Activated T-helper 2 cell treated with anti-CD3 and anti-CD28 coated beads, Interferon-gamma antibody, Interleukin-2, Interleukin-4, amounts not matched to agents 10 μg/mL and 5 μg/mL and 100 μg/mL, durations not matched to agents 14 hours and 24 hours and 36 hours (primary cell): ENCODE measurements at regions not wholly inside any gene's neighbourhood (a gene's known extent, or its start where the extent isn't known, plus 50 kb on each side); places are given as distances from the start of the nearest gene placed in this dataset.

ENCODE experiments used
- DNase-seq: peaks from one replicate; pipeline ENCODE4 v3.0.0; 2021; ENCODE audit warnings: low spot score
- H3K27ac Mint-ChIP-seq: one replicate; pipeline ENCODE4 v1.8.0; 2021; ENCODE audit warnings: mixed read lengths
- H3K27me3 Mint-ChIP-seq: one replicate; pipeline ENCODE4 v1.8.0; 2021; ENCODE audit warnings: low read depth, mixed read lengths
- H3K36me3 Mint-ChIP-seq: one replicate; pipeline ENCODE4 v1.8.0; 2021; ENCODE audit warnings: low read depth, mixed read lengths
- H3K4me1 Mint-ChIP-seq: one replicate; pipeline ENCODE4 v1.8.0; 2021; ENCODE audit warnings: low read depth, mixed read lengths
- H3K4me3 Mint-ChIP-seq: one replicate; pipeline ENCODE4 v1.8.0; 2021; ENCODE audit warnings: low read depth, mild to moderate bottlenecking, moderate library complexity, mixed read lengths
- H3K9me3 Mint-ChIP-seq: one replicate; pipeline ENCODE4 v1.8.0; 2021; ENCODE audit warnings: mixed read lengths
- intact Hi-C: fragments of 100-400 bp; cut with micrococcal nuclease; formaldehyde crosslinking; loops from one replicate; pipeline ENCODE4 v1.15.1; 2023

DNA sequence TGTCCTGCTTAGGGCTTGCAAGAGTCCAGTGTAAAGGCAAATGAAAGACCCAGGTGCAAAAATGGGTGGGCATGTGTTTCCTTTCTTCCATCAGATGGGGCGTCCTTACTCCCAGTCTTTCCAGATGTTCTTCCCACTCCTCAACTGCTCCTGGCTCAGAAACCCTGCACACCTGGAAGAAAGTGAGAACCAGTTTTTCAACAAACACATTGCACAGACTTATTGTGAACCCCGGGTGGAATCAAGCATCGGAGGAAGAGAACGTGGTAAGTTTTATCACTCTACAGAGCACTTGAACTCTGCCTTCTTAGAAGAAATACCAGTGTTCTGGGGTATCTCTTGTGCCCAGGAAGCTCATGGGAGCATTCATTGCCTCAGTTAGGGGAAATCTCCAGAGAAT is 93.3 kb downstream of the TMX1 start:
- H3K4me1 Mint-ChIP-seq: peaks cover 9% of the 10 kb centered on the region
- H3K27me3 Mint-ChIP-seq: no peaks in the 10 kb centered on the region
- DNase-seq: no peak
- H3K4me3 Mint-ChIP-seq: no peak overlapping the region
- no peaks in the 10 kb centered on the region for H3K36me3 Mint-ChIP-seq
- H3K27ac Mint-ChIP-seq: no peak overlapping the region
- intact Hi-C loops: no loop called here
- no peaks in the 10 kb centered on the region for H3K9me3 Mint-ChIP-seq

- H3K9me3 Mint-ChIP-seq: no peaks in the 10 kb centered on the region
- intact Hi-C loops: no loop called here
- no peak for DNase-seq
Measured at GRCh38 chr14:51333901-51334521, 94.0 kb downstream of the TMX1 start.

GRCh38 chr14:51334566-51334965 is 94.5 kb downstream of the TMX1 start:
- Mint-ChIP-seq H3K36me3 (no peaks in the 10 kb centered on the region), H3K4me1 (peaks cover 9% of the 10 kb centered on the region), H3K4me3 (no peak overlapping the region), H3K27ac (no peak overlapping the region), H3K27me3 (peaks cover 6% of the 10 kb centered on the region), H3K9me3 (no peaks in the 10 kb centered on the region)
- DNase-seq: no peak
- intact Hi-C loops: no loop called here

More at GRCh38 chr14:51333901-51334521, 94.0 kb downstream of the TMX1 start:
- Mint-ChIP-seq H3K27me3 (peaks cover 1% of the 10 kb centered on the region), H3K4me1 (peaks cover 9% of the 10 kb centered on the region), H3K4me3 (no peak overlapping the region), H3K36me3 (no peaks in the 10 kb centered on the region), H3K27ac (no peak overlapping the region)

DNA sequence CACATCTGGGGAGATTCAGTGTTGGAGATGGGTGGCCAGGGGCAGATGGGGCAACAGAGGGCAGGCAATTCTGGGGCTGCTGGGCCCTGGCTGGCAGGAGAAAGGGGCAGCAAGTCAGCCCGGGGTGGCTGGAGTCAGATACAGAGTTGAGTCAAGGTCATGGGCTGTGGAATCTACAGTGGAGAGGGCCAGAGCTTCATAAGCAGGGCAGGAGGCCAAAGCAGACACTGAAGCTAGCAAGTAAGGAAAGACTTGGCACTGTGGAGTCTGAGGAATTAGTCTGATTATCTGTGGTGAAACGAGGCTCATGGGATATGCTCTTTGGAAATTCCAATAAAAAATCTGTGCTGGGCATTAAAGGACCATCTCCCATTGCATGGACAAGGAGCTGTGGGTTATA is 95.5 kb downstream of the TMX1 start:
- H3K27ac Mint-ChIP-seq: no peak overlapping the region
- no peaks in the 10 kb centered on the region for H3K9me3 Mint-ChIP-seq
- peaks cover 9% of the 10 kb centered on the region for H3K4me1 Mint-ChIP-seq
- DNase-seq: no peak
- intact Hi-C loops: no loop called here
- peaks cover 7% of the 10 kb centered on the region for H3K27me3 Mint-ChIP-seq
- no peaks in the 10 kb centered on the region for H3K36me3 Mint-ChIP-seq
- H3K4me3 Mint-ChIP-seq: no peak overlapping the region

DNA sequence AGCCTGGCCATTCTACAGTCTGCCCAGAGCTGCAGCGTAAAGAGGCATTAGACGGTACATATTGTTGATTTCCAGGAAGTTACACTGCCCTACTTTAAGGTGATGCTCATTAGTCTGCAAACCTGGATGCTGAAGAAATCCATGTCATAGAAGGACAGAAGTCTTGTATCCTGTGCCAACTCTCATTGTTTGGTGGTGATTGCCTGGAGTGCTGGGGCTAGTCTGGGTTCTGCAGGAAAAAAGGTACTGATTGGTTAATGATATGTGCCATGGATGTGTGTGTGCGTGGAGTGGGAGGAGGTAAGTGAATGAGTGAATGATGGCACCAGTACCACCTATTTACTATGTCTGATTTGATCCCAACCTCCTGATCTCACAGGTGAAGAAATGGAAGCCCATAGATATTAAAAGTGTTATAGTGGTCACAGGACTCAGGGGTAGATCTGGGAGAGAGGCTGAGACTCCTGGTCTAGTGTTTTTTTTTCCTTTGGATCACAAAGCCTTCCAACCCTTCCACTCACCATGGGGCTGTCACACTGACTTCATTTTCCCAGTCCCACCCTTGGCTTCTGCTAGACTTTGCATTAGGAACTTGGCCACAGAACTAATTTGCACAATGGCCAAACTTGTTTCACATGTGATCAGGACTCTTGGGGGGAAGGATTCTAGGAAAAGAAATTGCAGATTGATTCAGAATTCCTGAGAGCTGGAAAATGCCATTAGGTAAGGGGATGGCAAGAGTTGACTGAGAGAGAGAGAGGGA is 96.1 kb downstream of the TMX1 start:
- H3K4me3 Mint-ChIP-seq: no peak overlapping the region
- no peak overlapping the region for H3K27ac Mint-ChIP-seq
- H3K27me3 Mint-ChIP-seq: peaks cover 7% of the 10 kb centered on the region

DNA sequence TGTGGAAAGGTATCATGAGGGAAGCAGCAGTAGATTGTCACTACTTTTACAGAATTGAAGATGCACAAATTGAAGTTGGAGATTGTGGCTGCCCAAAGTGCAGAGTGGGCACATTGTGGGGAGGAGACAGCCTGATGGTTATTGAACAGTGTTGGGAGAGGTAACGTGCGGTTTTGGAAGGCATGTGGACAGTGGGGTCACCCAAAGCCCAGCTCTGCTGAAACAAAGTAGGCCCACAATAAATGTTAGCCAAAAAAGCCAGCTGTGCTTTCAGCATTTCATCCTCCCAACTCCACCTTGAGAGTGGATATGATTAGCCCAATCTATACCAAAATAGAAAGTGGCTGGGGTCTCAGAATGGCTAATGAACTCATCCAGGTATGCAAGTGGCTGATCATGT is 96.7 kb downstream of the TMX1 start:
- intact Hi-C loops: no loop called here
- DNase-seq: no peak
- H3K9me3 Mint-ChIP-seq: no peaks in the 10 kb centered on the region
- H3K4me1 Mint-ChIP-seq: peaks cover 8% of the 10 kb centered on the region
- H3K4me3 Mint-ChIP-seq: no peak overlapping the region
- peaks cover 7% of the 10 kb centered on the region for H3K27me3 Mint-ChIP-seq
- no peaks in the 10 kb centered on the region for H3K36me3 Mint-ChIP-seq
- no peak overlapping the region for H3K27ac Mint-ChIP-seq

More for the DNA sequence above, 96.1 kb downstream of the TMX1 start:
- Mint-ChIP-seq H3K36me3 (no peaks in the 10 kb centered on the region), H3K4me1 (peaks cover 9% of the 10 kb centered on the region), H3K9me3 (no peaks in the 10 kb centered on the region)
- DNase-seq: no peak
- intact Hi-C loops: no loop called here

- intact Hi-C loops: no loop called here
- DNase-seq: no peak
- Mint-ChIP-seq H3K9me3 (no peaks in the 10 kb centered on the region), H3K4me1 (peaks cover 4% of the 10 kb centered on the region), H3K36me3 (no peaks in the 10 kb centered on the region), H3K27me3 (peaks cover 7% of the 10 kb centered on the region), H3K27ac (no peak overlapping the region), H3K4me3 (no peak overlapping the region)
Measured at GRCh38 chr14:51337520-51337919, 97.5 kb downstream of the TMX1 start.

- intact Hi-C loops: no loop called here
- Mint-ChIP-seq H3K4me3 (no peak overlapping the region), H3K27me3 (peaks cover 7% of the 10 kb centered on the region), H3K9me3 (no peaks in the 10 kb centered on the region), H3K27ac (no peak overlapping the region), H3K36me3 (no peaks in the 10 kb centered on the region), H3K4me1 (peaks cover 4% of the 10 kb centered on the region)
- no peak for DNase-seq
Measured at GRCh38 chr14:51341338-51341737, 101.3 kb downstream of the TMX1 start.

GRCh38 chr14:51342226-51342625 is 102.2 kb downstream of the TMX1 start:
- Mint-ChIP-seq H3K27ac (no peak overlapping the region), H3K27me3 (peaks cover 7% of the 10 kb centered on the region), H3K4me1 (peaks cover 4% of the 10 kb centered on the region), H3K36me3 (no peaks in the 10 kb centered on the region), H3K9me3 (no peaks in the 10 kb centered on the region), H3K4me3 (no peak overlapping the region)
- DNase-seq: no peak
- intact Hi-C loops: no loop called here

GRCh38 chr14:51351997-51352396 is 112.0 kb downstream of the TMX1 start:
- H3K4me1 Mint-ChIP-seq: no peaks in the 10 kb centered on the region
- intact Hi-C loops: no loop called here
- no peak overlapping the region for H3K27ac Mint-ChIP-seq
- no peaks in the 10 kb centered on the region for H3K9me3 Mint-ChIP-seq
- no peaks in the 10 kb centered on the region for H3K27me3 Mint-ChIP-seq
- H3K36me3 Mint-ChIP-seq: no peaks in the 10 kb centered on the region
- no peak for DNase-seq
- no peak overlapping the region for H3K4me3 Mint-ChIP-seq

- Mint-ChIP-seq H3K36me3 (no peaks in the 10 kb centered on the region), H3K4me3 (no peak overlapping the region), H3K27me3 (no peaks in the 10 kb centered on the region), H3K27ac (no peak overlapping the region), H3K4me1 (no peaks in the 10 kb centered on the region), H3K9me3 (no peaks in the 10 kb centered on the region)
- no peak for DNase-seq
- intact Hi-C loops: no loop called here
Measured at GRCh38 chr14:51353901-51354300, 113.9 kb downstream of the TMX1 start.

- H3K36me3 Mint-ChIP-seq: no peaks in the 10 kb centered on the region
- no peaks in the 10 kb centered on the region for H3K9me3 Mint-ChIP-seq
- H3K27me3 Mint-ChIP-seq: no peaks in the 10 kb centered on the region
- intact Hi-C loops: no loop called here
- H3K4me1 Mint-ChIP-seq: no peaks in the 10 kb centered on the region
- no peak for DNase-seq
- no peak overlapping the region for H3K27ac Mint-ChIP-seq
- H3K4me3 Mint-ChIP-seq: no peak overlapping the region
Measured at GRCh38 chr14:51354846-51355245, 114.8 kb downstream of the TMX1 start.

- Mint-ChIP-seq H3K27ac (no peak overlapping the region), H3K9me3 (no peaks in the 10 kb centered on the region), H3K4me3 (no peak overlapping the region), H3K4me1 (no peaks in the 10 kb centered on the region), H3K36me3 (no peaks in the 10 kb centered on the region), H3K27me3 (no peaks in the 10 kb centered on the region)
- DNase-seq: no peak
- intact Hi-C loops: no loop called here
Measured at GRCh38 chr14:51356381-51356780, 116.3 kb downstream of the TMX1 start.
